NCI-H1092 (cell line): ENCODE measurements at regions not wholly inside any gene's neighbourhood (a gene's known extent, or its start where the extent isn't known, plus 50 kb on each side); places are given as distances from the start of the nearest gene placed in this dataset.

Experiments
- DNase-seq: peaks from one replicate; lab custom pipeline; 2025; lab: John Stamatoyannopoulos, UW

- no peak for DNase-seq
Observed at GRCh38 chr1:239786464-239786863, 305.2 kb upstream of the FMN2 start.

DNA sequence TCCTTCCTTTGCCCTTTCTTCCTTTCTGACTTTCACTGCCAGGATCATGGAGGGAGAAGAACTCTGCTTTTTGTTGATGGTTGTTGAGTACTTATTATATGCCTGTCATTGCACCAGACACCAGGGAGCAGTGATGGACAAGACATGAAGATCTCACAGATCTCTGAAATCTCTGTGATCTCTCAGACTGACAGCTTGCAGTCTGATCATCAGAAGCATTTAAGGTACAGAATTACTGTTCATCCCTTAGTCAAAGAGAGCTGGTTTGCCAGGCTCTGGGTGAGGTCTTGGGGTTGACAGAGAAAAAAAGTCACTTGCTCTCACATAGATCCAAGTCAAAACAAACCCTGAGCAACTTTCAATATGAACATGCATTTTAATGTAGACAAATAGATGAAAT is 299.5 kb upstream of the FMN2 start:
- DNase-seq: no peak

- DNase-seq: no peak
Observed at GRCh38 chr1:239795304-239795703, 296.4 kb upstream of the FMN2 start.

DNA sequence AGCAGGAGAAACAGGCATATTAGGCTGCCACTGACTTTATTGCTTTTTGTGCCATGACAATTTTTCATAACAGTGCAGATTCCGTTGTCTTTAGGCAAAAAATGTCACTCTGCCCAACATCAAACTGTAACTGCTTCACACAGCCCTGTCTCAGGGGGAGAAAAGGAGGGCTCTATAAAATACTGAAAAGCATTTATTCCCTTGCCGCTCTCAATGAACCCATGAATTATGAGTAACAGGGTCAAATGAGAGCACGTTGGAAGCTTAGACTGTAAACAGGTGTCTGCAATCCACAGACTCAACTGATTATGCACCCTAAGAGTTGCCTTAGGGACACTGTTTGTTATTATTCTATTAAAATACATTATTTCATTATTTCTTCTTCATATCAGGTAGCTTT is 292.1 kb upstream of the FMN2 start:
- no peak for DNase-seq

DNA sequence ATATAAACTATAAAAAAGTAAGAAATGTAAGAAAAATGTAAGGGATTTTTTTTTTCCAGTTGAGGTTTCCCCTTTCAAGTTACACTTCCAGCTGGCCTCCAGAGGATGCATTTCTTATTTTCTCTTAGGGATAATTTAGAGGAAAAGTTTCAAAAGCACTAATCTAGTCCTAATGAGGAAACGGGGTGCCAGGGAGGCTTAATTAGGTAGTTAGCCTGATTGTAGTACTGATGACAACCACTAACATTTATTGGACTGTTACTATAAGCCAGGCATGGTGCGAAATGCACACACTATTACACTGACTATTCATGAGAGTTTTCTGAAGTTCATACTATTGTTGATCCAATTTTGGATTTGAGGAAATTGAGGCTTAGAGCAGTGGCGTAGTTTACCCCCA is 290.8 kb upstream of the FMN2 start:
- no peak for DNase-seq

DNA sequence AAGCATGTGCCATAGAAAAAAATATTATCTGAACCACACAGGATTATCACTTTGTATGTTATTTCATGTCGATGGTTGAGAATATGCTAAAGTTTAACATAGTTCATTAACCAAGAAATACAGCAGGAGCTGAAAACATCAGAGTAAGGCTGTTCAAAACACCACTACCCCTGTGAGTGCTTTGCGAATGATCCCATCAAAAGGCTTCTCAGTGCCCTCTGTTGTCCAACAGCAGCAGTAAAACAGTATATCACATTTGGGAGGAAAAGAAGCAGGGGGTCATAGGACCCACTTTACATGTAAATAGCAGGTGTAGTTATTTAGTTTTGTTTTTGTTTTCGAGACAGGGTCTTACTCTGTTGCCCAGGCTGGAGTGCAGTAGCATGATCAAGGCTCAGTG is 289.4 kb upstream of the FMN2 start:
- DNase-seq: no peak

- no peak for DNase-seq
Observed at GRCh38 chr1:239803781-239804180, 287.9 kb upstream of the FMN2 start.

DNA sequence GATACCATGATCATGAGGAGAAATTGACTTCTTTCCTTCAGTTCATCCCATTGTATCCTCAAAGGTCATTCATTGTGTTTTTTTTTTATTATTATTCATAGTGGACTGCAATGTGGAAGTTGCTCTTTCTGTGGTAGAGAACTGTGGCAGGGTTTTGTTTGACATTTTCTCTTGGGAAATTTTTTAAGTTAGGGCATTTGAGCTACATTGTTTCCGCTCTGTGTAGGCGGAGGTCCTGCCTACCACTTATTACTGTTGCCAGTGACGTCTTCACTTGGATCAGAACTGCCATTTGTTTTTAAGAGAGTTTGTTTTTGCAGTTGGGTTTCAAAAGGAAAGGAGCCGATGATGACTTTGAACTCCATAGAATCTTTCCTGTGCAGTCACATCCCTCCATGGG is 287.4 kb upstream of the FMN2 start:
- DNase-seq: no peak

DNA sequence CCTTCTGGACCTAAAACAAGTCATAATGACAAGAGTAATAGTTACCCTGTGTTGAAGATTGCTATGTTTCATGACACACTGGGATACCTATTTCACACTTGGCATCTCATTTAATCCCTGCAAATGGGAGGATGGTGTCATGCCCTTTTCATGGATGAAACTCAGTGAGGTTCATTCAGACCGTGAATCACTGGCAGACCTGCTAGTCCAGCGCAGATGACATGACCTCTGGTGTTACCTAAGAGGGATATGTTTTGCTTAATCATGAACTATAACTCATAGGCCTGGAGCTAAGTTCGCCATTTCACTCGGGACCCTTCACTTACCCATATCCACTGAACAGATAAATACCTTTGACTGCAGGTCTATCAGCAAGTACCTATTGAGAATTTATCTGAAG is 286.6 kb upstream of the FMN2 start:
- DNase-seq: no peak

DNA sequence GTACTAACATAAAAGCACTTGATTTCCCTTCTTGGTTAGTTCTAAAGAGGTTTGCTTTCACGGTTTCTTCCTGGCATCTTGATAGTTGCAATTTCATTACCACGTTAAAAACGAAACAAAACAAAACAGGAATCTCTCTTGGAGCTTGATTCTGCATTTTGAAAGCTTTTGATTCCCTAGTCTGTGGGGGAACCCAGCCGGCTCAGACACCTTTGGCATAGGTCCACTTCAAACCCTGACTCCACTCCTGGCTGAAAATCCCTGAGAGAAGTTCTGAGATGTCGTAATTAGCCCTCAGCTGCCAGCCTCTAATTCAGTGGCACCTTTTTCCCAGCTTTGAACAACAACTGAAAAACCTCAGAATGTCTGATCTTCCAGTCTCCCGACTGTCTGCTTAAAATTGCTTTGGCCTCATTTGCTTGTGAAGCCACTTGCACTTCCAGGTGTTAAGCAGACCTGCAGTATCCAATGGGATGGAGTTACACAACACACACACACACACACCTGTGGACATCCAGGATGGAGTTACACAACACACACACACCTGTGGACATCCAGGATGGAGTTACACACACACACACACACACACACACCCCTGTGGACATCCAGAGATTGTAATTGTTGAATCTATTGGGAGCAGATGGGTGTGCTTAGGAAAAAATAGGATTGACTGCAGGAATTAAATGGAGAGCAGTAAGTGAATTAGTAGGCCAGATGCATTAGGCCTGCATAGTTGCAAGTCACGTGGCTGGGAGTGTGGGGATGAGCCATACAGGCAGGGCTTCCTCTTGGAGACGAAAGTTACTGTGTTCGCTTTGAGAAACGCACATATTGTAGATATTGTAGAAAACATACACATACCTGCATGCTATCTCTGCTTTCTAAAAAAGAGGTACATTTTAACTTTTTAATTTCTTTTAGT is 285.6 kb upstream of the FMN2 start:
- DNase-seq: no peak

DNA sequence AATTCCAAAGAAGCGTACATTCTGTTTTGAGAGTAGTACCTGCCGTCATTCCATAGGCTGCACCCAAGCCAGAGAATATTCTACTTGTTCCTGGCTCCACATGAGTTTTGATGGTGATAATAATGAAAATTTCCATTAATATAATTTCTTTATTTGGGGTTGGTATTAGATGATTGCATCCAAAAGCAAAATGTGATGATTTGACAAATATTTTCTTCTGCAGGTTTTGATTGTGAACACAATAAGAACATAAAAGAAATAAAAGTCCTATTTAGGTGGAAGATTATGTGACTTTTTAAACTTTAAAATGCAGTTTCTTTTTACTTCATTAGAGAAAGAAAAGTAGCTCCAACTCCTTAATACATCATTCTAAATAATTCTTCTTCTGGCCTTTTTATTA is 284.8 kb upstream of the FMN2 start:
- no peak for DNase-seq

- no peak for DNase-seq
Observed at GRCh38 chr1:239807361-239807760, 284.3 kb upstream of the FMN2 start.

DNA sequence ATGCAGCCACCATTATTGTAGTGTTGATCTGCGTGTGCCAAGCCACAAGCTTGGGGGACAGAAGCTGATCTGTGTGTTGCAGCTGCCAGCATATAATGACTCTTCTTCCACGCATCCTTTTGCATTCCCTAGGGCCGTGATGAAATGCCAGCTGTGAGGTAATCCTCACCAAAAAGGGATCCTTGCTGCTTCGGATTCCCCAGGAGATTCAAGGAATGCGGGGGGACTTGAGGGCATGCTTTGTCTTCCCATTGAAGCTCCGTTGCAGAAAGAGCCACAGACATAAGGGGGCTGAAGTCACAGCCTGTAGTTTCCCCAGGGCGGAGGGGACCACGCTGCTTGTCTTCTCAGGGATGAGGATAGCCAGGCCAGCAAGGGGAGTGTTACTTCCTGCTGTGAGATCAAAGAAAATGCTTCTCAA is 281.6 kb upstream of the FMN2 start:
- no peak for DNase-seq

- DNase-seq: no peak
Observed at GRCh38 chr1:239811211-239811885, 280.3 kb upstream of the FMN2 start.

- no peak for DNase-seq
Observed at GRCh38 chr1:239812580-239812979, 279.1 kb upstream of the FMN2 start.

DNA sequence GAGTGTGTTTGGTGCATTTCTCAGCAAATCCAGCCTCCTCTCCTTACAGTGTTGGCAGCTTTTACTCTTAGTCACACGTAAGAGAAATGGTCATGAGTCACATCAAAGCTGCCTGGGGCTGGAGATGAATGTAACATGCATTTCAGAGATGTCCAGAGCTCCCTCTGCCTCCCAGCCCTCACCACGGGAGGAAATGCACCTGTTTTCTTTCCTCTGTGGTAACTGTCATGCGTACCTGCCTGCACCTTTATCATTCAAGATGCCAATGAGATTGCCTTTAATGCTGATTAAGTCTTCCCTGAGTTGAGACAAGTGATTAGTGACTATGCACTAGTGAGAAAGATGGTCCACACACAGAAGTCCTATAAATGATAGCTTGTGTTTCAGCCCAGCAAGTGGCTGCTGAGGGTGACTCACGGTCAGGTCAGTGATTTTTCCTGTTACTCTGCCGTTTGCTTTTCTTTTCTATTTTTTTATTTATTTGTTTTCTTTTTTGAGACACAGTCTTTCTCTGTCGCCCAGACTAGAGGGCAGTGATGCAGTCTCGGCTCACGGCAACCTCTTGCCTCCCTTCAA is 277.3 kb upstream of the FMN2 start:
- DNase-seq: no peak

DNA sequence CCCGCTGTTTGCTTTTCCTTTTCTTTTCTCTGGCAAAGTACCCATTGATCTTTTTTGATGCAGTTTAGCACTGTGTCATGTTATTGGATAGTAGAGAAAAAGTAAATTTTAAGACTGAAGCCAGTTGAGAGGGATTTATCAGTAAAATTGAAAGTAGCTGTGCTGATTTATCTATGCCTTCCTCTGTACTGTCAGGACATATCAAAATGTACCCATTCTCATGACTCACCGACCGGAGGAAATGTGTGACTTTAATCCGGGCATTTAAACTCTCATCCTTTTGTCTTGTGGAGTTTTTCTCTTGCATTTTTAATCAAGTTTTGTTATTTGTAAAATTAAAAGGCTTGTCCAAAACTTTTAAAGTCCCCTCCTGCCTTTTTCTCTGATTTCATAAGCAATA is 276.6 kb upstream of the FMN2 start:
- DNase-seq: no peak

DNA sequence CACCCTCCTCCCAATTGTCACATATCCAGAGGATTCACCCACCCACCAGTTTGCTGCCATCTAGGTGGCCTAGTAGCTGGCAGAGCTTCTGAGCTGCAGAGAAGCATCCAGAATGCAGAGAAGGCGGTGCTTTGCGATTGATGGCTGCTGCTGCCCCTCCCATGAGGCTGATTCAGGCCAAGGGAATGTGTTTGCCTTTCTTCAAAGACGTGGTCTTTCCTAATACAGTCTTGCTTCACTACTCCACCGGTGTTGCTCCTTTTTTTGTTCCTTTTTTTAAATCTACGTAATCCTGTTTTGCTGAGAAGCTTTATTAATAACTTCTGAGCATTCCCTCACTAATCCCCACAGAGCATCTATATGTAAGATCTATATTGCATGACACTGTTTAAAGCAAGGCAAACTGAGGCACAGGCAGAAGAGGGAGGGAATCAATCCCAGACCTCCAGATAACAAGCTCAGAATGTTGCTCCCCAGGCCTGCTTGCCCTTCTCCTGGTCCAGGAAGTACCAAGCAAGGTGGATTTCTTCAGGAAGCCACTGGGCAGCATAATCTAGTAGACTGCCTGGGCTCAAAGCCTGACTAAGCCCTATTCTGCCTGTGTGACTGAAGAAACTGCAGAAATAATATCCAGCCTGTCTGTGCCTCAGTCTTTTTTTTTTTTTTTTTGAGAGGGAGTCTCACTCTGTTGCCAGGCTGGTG is 275.5 kb upstream of the FMN2 start:
- no peak for DNase-seq

DNA sequence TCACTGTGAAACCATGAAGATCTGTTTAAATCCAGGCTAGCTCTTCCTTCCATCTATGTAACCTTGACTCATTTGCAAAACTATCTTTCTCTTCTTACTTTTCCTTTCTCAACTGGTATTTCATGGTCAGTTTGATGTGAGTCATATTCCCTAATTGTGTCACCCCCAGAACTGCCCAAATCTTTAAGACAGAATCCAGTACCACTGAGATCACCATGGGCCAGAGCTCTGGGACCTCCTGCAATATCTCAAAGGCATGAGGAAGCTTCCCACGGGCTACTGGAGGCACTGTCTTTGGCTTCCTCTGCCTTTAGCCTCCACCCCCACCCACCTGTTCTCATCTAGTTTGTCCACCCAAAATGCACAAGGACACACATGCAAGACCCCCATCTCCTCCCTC is 274.4 kb upstream of the FMN2 start:
- no peak for DNase-seq

DNA sequence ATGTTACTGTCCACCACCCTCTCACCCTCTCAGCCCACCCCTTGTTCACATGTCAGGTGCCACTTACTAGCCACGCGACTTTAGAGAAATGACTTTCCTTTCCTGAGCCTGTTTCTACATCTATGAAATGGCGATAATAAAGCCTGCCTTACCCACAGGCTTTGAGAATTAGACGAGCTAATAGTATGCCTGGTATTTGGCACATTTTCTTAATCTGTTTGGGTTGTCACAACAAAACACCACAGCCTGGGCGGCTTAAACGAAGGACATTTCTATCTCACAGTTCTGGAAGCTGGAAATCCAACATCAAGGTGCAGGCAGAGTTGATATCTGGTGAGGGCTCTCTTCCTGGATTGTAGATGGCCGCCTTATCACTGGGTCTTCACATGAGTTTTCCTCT is 273.9 kb upstream of the FMN2 start:
- DNase-seq: no peak

GRCh38 chr1:239819096-239819495 is 272.6 kb upstream of the FMN2 start:
- no peak for DNase-seq

- no peak for DNase-seq
Observed at GRCh38 chr1:239819756-239820250, 271.9 kb upstream of the FMN2 start.
